ENCODE measurements at regions not wholly inside any gene's neighbourhood (a gene's known extent, or its start where the extent isn't known, plus 50 kb on each side); places are given as distances from the start of the nearest gene placed in this dataset.

- no peak for DNase-seq
- Histone ChIP-seq H3K36me3 (no peaks in the 10 kb centered on the region), H3K27ac (no peak overlapping the region), H3K9me3 (ENCODE audit: severe bottlenecking) (no peaks in the 10 kb centered on the region), H3K27me3 (ENCODE audit: insufficient read depth, low read depth, severe bottlenecking) (no peaks in the 10 kb centered on the region), H3K4me3 (ENCODE audit: low read depth, low read length) (no peak overlapping the region)
- TF ChIP-seq, protein P1, sequence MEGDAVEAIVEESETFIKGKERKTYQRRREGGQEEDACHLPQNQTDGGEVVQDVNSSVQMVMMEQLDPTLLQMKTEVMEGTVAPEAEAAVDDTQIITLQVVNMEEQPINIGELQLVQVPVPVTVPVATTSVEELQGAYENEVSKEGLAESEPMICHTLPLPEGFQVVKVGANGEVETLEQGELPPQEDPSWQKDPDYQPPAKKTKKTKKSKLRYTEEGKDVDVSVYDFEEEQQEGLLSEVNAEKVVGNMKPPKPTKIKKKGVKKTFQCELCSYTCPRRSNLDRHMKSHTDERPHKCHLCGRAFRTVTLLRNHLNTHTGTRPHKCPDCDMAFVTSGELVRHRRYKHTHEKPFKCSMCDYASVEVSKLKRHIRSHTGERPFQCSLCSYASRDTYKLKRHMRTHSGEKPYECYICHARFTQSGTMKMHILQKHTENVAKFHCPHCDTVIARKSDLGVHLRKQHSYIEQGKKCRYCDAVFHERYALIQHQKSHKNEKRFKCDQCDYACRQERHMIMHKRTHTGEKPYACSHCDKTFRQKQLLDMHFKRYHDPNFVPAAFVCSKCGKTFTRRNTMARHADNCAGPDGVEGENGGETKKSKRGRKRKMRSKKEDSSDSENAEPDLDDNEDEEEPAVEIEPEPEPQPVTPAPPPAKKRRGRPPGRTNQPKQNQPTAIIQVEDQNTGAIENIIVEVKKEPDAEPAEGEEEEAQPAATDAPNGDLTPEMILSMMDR (IDR thresholded peaks at IDR 0.05; ENCODE audit: low read depth, low read length), result no peak
Observed at GRCh38 chr3:19030522-19030839, 117.8 kb upstream of the KCNH8 start.

DNA sequence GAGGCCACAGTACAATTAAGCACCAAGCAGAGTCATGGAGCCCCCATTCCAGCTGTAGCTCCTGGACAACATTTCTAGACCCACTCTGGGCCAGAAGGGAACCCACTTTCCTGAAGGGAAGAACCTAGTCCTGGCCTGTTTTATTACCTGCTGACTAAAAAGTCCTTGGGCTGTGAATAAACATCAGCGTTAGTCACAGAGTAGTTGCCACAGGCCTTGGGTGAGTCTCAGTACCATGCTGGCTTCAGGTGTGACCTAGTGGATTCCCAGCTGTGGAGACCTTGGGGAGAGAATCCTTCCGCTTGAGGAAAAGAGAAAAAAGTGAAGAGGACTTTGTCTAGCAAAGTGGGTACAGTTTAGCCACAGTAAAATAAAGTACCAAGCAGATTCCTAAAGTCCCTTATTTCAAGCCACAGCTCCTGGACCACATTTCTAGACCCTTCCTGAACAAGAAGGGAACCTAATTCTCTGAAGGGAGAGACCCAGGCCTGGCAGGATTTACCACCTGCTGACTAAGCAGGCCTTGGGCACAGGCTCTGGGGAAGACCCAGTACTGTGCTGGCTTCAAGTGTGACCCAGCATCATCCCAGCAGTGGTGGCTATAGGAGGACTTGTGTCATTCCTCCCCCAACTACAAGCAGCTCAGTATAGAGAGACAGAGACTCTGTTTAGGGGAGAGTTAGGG, 118.3 kb upstream of the KCNH8 start:
- Histone ChIP-seq H3K27me3 (ENCODE audit: insufficient read depth, low read depth, severe bottlenecking) (no peaks in the 10 kb centered on the region), H3K36me3 (no peaks in the 10 kb centered on the region), H3K27ac (no peak overlapping the region), H3K9me3 (ENCODE audit: severe bottlenecking) (no peaks in the 10 kb centered on the region), H3K4me3 (ENCODE audit: low read depth, low read length) (no peak overlapping the region)
- TF ChIP-seq, protein P1 (IDR thresholded peaks at IDR 0.05; ENCODE audit: low read depth, low read length), result no peak
- no peak for DNase-seq

- no peaks in the 10 kb centered on the region for H3K27me3 ChIP-seq (ENCODE audit: insufficient read depth, low read depth, severe bottlenecking)
- no peak overlapping the region for H3K27ac ChIP-seq
- no peak overlapping the region for H3K4me3 ChIP-seq (ENCODE audit: low read depth, low read length)
- no peaks in the 10 kb centered on the region for H3K36me3 ChIP-seq
- TF ChIP-seq, protein P1 (IDR thresholded peaks at IDR 0.05; ENCODE audit: low read depth, low read length), result no peak
- DNase-seq, result no peak
- H3K9me3 ChIP-seq (ENCODE audit: severe bottlenecking), result no peaks in the 10 kb centered on the region
Observed at GRCh38 chr3:19025441-19025840, 122.9 kb upstream of the KCNH8 start.

GRCh38 chr3:19022546-19022945, 125.8 kb upstream of the KCNH8 start:
- H3K4me3 ChIP-seq (ENCODE audit: low read depth, low read length), result no peak overlapping the region
- TF ChIP-seq, protein P1 (IDR thresholded peaks at IDR 0.05; ENCODE audit: low read depth, low read length), result no peak
- DNase-seq, result no peak
- no peaks in the 10 kb centered on the region for H3K36me3 ChIP-seq
- no peak overlapping the region for H3K27ac ChIP-seq
- no peaks in the 10 kb centered on the region for H3K27me3 ChIP-seq (ENCODE audit: insufficient read depth, low read depth, severe bottlenecking)
- H3K9me3 ChIP-seq (ENCODE audit: severe bottlenecking), result no peaks in the 10 kb centered on the region

DNA sequence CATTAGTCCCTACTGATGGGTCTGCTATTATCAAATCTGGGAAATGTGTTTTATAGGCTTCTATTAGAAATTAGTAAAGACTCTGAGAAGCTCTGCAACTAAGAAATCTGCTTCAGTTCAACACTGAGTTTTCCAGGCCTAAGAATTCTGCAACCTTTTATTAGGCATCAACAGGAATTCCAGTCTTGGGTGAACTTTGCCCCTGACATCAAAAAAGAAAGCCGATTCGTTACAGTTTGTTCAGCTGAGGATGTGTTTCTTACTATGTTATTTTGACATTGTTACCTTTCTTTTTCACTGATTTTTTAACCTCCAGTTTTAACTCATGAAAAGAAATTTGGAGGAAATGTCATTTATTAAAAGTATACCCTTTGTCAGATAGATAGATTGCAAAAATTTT, 131.5 kb upstream of the KCNH8 start:
- Histone ChIP-seq H3K36me3 (no peaks in the 10 kb centered on the region), H3K4me3 (ENCODE audit: low read depth, low read length) (no peak overlapping the region), H3K9me3 (ENCODE audit: severe bottlenecking) (no peaks in the 10 kb centered on the region), H3K27ac (no peak overlapping the region), H3K27me3 (ENCODE audit: insufficient read depth, low read depth, severe bottlenecking) (no peaks in the 10 kb centered on the region)
- TF ChIP-seq, protein P1 (IDR thresholded peaks at IDR 0.05; ENCODE audit: low read depth, low read length), result no peak
- no peak for DNase-seq

DNA sequence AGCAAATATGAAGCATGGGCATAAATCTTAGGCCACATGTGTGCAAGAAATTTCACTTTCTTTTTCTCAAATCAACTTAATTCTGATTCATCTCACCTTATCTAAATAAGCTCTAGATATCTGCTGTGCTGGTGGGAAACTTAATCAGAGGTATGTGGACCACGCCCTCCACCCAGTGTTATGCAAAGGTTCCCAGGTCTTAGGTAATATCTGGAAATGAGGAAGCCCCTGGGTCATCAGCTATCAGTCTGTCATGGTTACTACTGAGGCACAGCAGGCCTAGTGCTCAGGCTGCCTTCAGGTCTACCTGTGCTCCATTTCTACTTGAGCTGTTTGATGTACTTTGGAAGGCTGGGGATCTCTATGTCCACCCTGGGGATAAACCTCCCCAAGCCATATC, 134.4 kb upstream of the KCNH8 start:
- no peak for DNase-seq
- no peak overlapping the region for H3K4me3 ChIP-seq (ENCODE audit: low read depth, low read length)
- no peak overlapping the region for H3K27ac ChIP-seq
- H3K27me3 ChIP-seq (ENCODE audit: insufficient read depth, low read depth, severe bottlenecking), result no peaks in the 10 kb centered on the region
- H3K9me3 ChIP-seq (ENCODE audit: severe bottlenecking), result no peaks in the 10 kb centered on the region
- TF ChIP-seq, protein P1 (IDR thresholded peaks at IDR 0.05; ENCODE audit: low read depth, low read length), result no peak
- no peaks in the 10 kb centered on the region for H3K36me3 ChIP-seq

Data from WERI-Rb-1 (cell line).